Right lobe of liver (tissue), 6 donors: ENCODE measurements at regions not wholly inside any gene's neighbourhood (a gene's known extent, or its start where the extent isn't known, plus 50 kb on each side); places are given as distances from the start of the nearest gene placed in this dataset.

Source experiments
- ATAC-seq, 4 donors: fragments of 200-7000 bp; cut with Tn5 transposase; one replicate each; pipeline ENCODE4 v1.9.1; 2020; ENCODE audit warnings: mild to moderate bottlenecking in 4 of 4, moderate library complexity in 4 of 4
- DNase-seq, 3 donors: peaks; one replicate each; pipeline ENCODE4 v3.0.0-alpha.2; 2020
- H3K27ac ChIP-seq, 3 donors: fragments of 200-600 bp; one replicate each; pipeline ENCODE4 v1.8.0; 2022
- H3K27me3 ChIP-seq, 2 donors: fragments of 200-600 bp; one replicate each; pipeline ENCODE4 v1.8.0; 2022
- H3K36me3 ChIP-seq, 4 donors: fragments of 200-600 bp; sonication (generic) in 1 of 4; one replicate each; pipeline versions ENCODE4 v1.5.1 to v1.8.0; 2017 to 2022; ENCODE audit warnings: control low read depth in 1 of 4
- H3K4me1 ChIP-seq, 4 donors: fragments of 200-600 bp; sonication (generic) in 1 of 4; one replicate each; pipeline versions ENCODE4 v1.5.1 to v1.8.0; 2017 to 2022; ENCODE audit warnings: control low read depth in 1 of 4
- H3K4me3 ChIP-seq, 3 donors: fragments of 200-600 bp; one replicate each; pipeline ENCODE4 v1.8.0; 2022
- H3K9me3 ChIP-seq, 4 donors: fragments of 200-600 bp; sonication (generic) in 1 of 4; one replicate each; pipeline versions ENCODE4 v1.5.1 to v1.8.0; 2017 to 2022; ENCODE audit warnings: control low read depth in 1 of 4
- POLR2A ChIP-seq: fragments of 450-650 bp; IDR thresholded peaks from one replicate; pipeline ENCODE4 v1.6.1; 2017; ENCODE audit warnings: antibody characterized with exemption, mild to moderate bottlenecking
- WGBS: methylation state at CpG from one replicate; pipeline ENCODE4 v1.1.6; 2018; ENCODE audit warnings: low coverage, low lambda C conversion rate; ENCODE audit not compliant: insufficient coverage; ENCODE audit errors: missing lambda C conversion rate; 5-methylcytosine and 5-hydroxymethylcytosine counted together
- intact Hi-C, 2 donors: fragments of 100-400 bp; cut with DNase I; formaldehyde crosslinking; loops; one replicate each; pipeline versions ENCODE4 v1.11.2 to v1.14.1; 2022
- TF ChIP-seq, protein P1 (sequence below), 4 donors: fragments of 200-600 bp in 3 of 4; fragments of 450-650 bp in 1 of 4; IDR thresholded peaks; one replicate each; pipeline versions ENCODE4 v1.5.1 to v1.8.0; 2016 to 2022; ENCODE audit warnings: antibody characterized with exemption in 4 of 4, mild to moderate bottlenecking in 2 of 4
- donor health status: DM: no; HTN: yes; CAD: no.
- donor health status: DM: no; HTN: no; CAD: no.
- donor health status: DM: no; HTN: no; CAD: no.
- donor health status: DM: no; HTN: yes; CAD: no.
- donor health status: DM: no; HTN: yes; CAD: no.

DNA sequence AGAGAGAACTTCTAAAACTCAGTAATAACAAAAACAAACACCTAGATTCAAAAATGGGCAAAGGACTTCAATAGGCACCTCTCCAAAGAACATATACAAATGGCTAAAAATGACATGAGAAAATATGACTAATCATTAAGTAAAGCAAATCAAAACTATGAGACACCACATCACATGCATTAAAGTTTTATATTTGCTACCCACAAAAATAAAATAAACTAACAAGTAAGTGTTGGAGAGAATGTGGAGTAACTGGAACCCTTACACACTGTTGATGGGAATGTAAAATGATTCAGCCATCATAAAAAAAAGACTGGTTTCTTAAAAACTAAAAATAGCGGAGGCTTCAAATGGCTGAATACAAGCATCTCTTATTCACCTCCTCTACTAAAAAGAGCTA lies 262.1 kb upstream of the PKN2 start:
- Histone ChIP-seq H3K4me1 (no peaks in the 10 kb centered on the region), H3K9me3 (no peaks in the 10 kb centered on the region), H3K27me3 (no peaks in the 10 kb centered on the region), H3K4me3 (no peak overlapping the region), H3K27ac (no peak overlapping the region), H3K36me3 (no peaks in the 10 kb centered on the region)
- TF ChIP-seq, protein P1, sequence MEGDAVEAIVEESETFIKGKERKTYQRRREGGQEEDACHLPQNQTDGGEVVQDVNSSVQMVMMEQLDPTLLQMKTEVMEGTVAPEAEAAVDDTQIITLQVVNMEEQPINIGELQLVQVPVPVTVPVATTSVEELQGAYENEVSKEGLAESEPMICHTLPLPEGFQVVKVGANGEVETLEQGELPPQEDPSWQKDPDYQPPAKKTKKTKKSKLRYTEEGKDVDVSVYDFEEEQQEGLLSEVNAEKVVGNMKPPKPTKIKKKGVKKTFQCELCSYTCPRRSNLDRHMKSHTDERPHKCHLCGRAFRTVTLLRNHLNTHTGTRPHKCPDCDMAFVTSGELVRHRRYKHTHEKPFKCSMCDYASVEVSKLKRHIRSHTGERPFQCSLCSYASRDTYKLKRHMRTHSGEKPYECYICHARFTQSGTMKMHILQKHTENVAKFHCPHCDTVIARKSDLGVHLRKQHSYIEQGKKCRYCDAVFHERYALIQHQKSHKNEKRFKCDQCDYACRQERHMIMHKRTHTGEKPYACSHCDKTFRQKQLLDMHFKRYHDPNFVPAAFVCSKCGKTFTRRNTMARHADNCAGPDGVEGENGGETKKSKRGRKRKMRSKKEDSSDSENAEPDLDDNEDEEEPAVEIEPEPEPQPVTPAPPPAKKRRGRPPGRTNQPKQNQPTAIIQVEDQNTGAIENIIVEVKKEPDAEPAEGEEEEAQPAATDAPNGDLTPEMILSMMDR (IDR thresholded peaks at IDR 0.05) = no peak
- TF ChIP-seq POLR2A = no peak
- DNase-seq (no peak), ATAC-seq (no peak)
- intact Hi-C loops = no loop called here
- 89% methylated on average over 1 of the region's 1 CpG for WGBS

DNA sequence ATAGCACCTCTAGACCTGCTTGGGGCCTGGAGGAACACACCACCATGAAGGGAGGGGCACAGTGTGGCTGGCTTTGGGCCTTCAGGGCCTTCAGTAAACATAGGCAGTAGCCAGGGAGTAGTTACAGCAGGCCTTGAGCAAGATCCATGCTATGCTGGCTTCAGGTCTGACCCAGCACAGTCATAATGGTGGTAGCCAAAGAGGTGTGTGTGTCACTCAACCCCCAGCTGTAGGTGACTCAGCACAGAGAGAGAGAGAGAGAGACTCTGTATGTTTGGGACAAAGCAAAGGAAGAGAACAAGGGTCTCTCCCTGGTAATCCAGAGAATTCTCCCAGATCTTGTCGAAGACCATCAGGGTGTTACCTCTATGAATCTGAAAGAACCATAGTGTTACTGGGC lies 250.5 kb upstream of the PKN2 start:
- Histone ChIP-seq H3K9me3 (no peaks in the 10 kb centered on the region), H3K27me3 (no peaks in the 10 kb centered on the region), H3K4me3 (no peak overlapping the region), H3K36me3 (no peaks in the 10 kb centered on the region), H3K4me1 (no peaks in the 10 kb centered on the region), H3K27ac (no peak overlapping the region)
- intact Hi-C loops = no loop called here
- no peak for DNase-seq
- TF ChIP-seq, protein P1 (IDR thresholded peaks at IDR 0.05) = no peak
- TF ChIP-seq POLR2A = no peak
- no peak for ATAC-seq
- no CpG with 5 or more reads among the region's 1 CpG for WGBS

DNA sequence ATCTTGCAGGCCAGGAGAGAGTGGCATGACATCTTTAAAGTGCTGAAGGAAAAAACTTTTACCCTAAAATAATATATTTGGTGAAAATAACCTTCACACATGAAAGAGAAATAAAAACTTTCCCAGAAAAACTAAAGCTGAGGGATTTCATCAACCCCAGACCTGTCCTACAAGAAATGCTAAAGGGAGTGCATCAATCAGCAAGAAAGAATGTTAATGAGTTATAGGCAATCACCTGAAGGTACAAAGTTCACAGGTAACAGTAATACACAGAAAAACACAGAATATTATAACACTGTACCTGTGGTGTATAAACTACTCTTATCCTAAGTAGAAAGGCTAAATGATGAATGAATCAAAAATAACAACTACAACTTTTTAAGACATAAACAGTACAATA lies 249.2 kb upstream of the PKN2 start:
- Histone ChIP-seq H3K27me3 (no peaks in the 10 kb centered on the region), H3K4me3 (no peak overlapping the region), H3K27ac (no peak overlapping the region), H3K36me3 (no peaks in the 10 kb centered on the region), H3K9me3 (no peaks in the 10 kb centered on the region), H3K4me1 (no peaks in the 10 kb centered on the region)
- ATAC-seq (no peak), DNase-seq (no peak)
- intact Hi-C loops = no loop called here
- TF ChIP-seq POLR2A = no peak
- TF ChIP-seq, protein P1 (IDR thresholded peaks at IDR 0.05) = no peak

GRCh38 chr1:88441022-88441421 lies 243.1 kb upstream of the PKN2 start:
- H3K27me3 ChIP-seq = no peaks in the 10 kb centered on the region
- WGBS = 53% methylated on average over 2 of the region's 2 CpGs
- no peak for ATAC-seq
- H3K4me1 ChIP-seq = no peaks in the 10 kb centered on the region
- H3K27ac ChIP-seq = no peak overlapping the region
- intact Hi-C loops = no loop called here
- H3K9me3 ChIP-seq = no peaks in the 10 kb centered on the region
- H3K36me3 ChIP-seq = no peaks in the 10 kb centered on the region
- H3K4me3 ChIP-seq = no peak overlapping the region
- TF ChIP-seq, protein P1 (IDR thresholded peaks at IDR 0.05) = no peak
- no peak for TF ChIP-seq POLR2A
- DNase-seq = no peak

DNA sequence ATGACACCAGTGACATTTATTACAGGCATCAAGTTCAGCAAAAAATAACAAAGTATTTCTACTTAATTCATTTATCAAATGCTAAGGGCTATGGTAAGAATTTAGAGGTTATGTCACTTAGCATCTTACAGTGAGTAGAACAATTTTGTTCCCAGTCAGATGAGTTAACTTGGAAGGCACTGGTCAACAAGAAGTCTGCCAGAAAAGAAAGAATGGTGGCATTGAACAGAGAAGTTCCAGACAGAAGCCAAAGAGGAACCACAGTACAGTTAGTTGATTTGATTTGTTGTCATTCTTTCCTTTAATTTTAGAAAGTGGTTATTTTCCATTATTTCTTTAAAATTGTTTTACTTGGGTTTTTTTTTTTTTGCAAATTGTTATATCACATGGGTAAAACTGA lies 232.2 kb upstream of the PKN2 start:
- TF ChIP-seq POLR2A = no peak
- TF ChIP-seq, protein P1 (IDR thresholded peaks at IDR 0.05) = no peak
- Histone ChIP-seq H3K4me1 (no peaks in the 10 kb centered on the region), H3K4me3 (no peak overlapping the region), H3K27ac (no peak overlapping the region), H3K36me3 (no peaks in the 10 kb centered on the region), H3K27me3 (no peaks in the 10 kb centered on the region), H3K9me3 (no peaks in the 10 kb centered on the region)
- DNase-seq (no peak), ATAC-seq (no peak)
- intact Hi-C loops = no loop called here
